ENCODE measurements at regions not wholly inside any gene's neighbourhood (a gene's known extent, or its start where the extent isn't known, plus 50 kb on each side); places are given as distances from the start of the nearest gene placed in this dataset.

DNA sequence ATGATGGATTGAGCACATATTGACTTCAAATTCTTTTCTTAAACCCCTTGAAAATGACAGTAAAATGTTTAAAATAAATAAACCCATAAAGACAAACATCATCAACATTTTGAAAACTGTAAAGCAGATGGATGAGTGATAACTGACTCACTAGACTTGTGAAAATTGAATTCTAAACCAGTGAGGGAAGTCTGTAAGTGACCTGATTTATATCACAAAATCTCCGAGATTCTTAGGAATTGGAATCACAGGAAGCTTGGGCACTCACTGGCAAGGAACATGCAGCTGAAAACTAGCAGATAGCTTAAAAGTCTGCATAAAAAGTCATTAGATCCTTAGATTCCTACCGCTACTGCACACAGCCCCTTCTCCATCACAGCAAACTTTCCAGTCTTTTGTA is 51.3 kb upstream of the TSC22D1 start:
- TF ChIP-seq POLR2A (IDR thresholded peaks at IDR 0.05): no peak
- no peak for TF ChIP-seq POLR2AphosphoS5 (IDR thresholded peaks at IDR 0.05)
- TF ChIP-seq, protein P1, sequence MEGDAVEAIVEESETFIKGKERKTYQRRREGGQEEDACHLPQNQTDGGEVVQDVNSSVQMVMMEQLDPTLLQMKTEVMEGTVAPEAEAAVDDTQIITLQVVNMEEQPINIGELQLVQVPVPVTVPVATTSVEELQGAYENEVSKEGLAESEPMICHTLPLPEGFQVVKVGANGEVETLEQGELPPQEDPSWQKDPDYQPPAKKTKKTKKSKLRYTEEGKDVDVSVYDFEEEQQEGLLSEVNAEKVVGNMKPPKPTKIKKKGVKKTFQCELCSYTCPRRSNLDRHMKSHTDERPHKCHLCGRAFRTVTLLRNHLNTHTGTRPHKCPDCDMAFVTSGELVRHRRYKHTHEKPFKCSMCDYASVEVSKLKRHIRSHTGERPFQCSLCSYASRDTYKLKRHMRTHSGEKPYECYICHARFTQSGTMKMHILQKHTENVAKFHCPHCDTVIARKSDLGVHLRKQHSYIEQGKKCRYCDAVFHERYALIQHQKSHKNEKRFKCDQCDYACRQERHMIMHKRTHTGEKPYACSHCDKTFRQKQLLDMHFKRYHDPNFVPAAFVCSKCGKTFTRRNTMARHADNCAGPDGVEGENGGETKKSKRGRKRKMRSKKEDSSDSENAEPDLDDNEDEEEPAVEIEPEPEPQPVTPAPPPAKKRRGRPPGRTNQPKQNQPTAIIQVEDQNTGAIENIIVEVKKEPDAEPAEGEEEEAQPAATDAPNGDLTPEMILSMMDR (IDR thresholded peaks at IDR 0.05 in 8 of 11, conservative IDR thresholded peaks at IDR 0.05 in 3 of 11): no peak
- 72 to 95% (median 86%) methylated on average over 2 of the region's 2 CpGs for WGBS, 5 donors
- H3K4me1 ChIP-seq: no peaks in the 10 kb centered on the region
- no peak for DNase-seq
- no peaks in the 10 kb centered on the region for H3K9me3 ChIP-seq
- intact Hi-C loops (cut with DNase I; ENCODE audit: low total_unique reads): no loop called here
- H3K27me3 ChIP-seq (replicated peaks in 1 of 7): peaks cover 0 to 3% (median 0%) of the 10 kb centered on the region in 7 donors
- H3K27ac ChIP-seq: no peak overlapping the region
- H3K4me3 ChIP-seq: no peak overlapping the region
- no peaks in the 10 kb centered on the region for H3K36me3 ChIP-seq

DNA sequence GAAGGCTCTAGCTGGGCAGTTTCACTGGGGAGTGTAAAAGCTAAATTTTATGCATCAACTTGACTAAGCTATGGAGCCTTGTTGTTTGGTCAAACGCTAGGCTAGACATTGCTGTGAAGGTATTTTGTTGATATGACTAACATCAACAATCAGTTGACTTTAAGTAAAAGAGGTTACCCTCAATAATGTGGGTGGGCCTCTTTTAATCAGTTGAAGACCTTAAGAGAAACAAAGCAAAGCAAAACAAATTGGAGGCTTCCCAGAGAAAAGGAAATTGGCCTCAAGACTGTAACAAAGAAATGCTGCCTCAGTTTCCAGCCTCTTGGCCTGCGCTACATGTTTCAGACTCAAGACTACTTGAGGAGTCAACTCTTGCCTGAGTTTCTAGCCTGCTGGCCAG is 50.0 kb upstream of the TSC22D1 start:
- WGBS, 5 donors: 89 to 95% (median 94%) methylated on average over 2 of the region's 2 CpGs
- Histone ChIP-seq H3K27me3 (replicated peaks in 1 of 7) (peaks cover 0 to 3% (median 0%) of the 10 kb centered on the region in 7 donors), H3K9me3 (no peaks in the 10 kb centered on the region), H3K27ac (no peak overlapping the region), H3K4me1 (no peaks in the 10 kb centered on the region), H3K4me3 (no peak overlapping the region), H3K36me3 (no peaks in the 10 kb centered on the region)
- no peak for DNase-seq
- TF ChIP-seq, protein P1 (IDR thresholded peaks at IDR 0.05 in 8 of 11, conservative IDR thresholded peaks at IDR 0.05 in 3 of 11): no peak
- TF ChIP-seq POLR2AphosphoS5 (IDR thresholded peaks at IDR 0.05) (no peak), POLR2A (IDR thresholded peaks at IDR 0.05) (no peak)
- intact Hi-C loops (cut with DNase I; ENCODE audit: low total_unique reads): no loop called here

Measured in spleen (tissue), 11 donors.